ENCODE measurements at regions not wholly inside any gene's neighbourhood (a gene's known extent, or its start where the extent isn't known, plus 50 kb on each side); places are given as distances from the start of the nearest gene placed in this dataset.

GRCh38 chr3:34034840-34035239 is 236.4 kb downstream of the PDCD6IP start:
- TF ChIP-seq, protein P1, sequence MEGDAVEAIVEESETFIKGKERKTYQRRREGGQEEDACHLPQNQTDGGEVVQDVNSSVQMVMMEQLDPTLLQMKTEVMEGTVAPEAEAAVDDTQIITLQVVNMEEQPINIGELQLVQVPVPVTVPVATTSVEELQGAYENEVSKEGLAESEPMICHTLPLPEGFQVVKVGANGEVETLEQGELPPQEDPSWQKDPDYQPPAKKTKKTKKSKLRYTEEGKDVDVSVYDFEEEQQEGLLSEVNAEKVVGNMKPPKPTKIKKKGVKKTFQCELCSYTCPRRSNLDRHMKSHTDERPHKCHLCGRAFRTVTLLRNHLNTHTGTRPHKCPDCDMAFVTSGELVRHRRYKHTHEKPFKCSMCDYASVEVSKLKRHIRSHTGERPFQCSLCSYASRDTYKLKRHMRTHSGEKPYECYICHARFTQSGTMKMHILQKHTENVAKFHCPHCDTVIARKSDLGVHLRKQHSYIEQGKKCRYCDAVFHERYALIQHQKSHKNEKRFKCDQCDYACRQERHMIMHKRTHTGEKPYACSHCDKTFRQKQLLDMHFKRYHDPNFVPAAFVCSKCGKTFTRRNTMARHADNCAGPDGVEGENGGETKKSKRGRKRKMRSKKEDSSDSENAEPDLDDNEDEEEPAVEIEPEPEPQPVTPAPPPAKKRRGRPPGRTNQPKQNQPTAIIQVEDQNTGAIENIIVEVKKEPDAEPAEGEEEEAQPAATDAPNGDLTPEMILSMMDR (IDR thresholded peaks at IDR 0.05; ENCODE audit: insufficient read depth, low read length): no peak
- no peak for TF ChIP-seq SPI1 (IDR thresholded peaks at IDR 0.05; ENCODE audit: borderline replicate concordance, low read depth)
- TF ChIP-seq GABPA (IDR thresholded peaks at IDR 0.05; ENCODE audit: low read depth): no peak
- TF ChIP-seq POLR2AphosphoS5 (IDR thresholded peaks at IDR 0.05; ENCODE audit: low read depth): no peak
- TF ChIP-seq, protein P2, sequence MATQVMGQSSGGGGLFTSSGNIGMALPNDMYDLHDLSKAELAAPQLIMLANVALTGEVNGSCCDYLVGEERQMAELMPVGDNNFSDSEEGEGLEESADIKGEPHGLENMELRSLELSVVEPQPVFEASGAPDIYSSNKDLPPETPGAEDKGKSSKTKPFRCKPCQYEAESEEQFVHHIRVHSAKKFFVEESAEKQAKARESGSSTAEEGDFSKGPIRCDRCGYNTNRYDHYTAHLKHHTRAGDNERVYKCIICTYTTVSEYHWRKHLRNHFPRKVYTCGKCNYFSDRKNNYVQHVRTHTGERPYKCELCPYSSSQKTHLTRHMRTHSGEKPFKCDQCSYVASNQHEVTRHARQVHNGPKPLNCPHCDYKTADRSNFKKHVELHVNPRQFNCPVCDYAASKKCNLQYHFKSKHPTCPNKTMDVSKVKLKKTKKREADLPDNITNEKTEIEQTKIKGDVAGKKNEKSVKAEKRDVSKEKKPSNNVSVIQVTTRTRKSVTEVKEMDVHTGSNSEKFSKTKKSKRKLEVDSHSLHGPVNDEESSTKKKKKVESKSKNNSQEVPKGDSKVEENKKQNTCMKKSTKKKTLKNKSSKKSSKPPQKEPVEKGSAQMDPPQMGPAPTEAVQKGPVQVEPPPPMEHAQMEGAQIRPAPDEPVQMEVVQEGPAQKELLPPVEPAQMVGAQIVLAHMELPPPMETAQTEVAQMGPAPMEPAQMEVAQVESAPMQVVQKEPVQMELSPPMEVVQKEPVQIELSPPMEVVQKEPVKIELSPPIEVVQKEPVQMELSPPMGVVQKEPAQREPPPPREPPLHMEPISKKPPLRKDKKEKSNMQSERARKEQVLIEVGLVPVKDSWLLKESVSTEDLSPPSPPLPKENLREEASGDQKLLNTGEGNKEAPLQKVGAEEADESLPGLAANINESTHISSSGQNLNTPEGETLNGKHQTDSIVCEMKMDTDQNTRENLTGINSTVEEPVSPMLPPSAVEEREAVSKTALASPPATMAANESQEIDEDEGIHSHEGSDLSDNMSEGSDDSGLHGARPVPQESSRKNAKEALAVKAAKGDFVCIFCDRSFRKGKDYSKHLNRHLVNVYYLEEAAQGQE (IDR thresholded peaks at IDR 0.05; ENCODE audit: insufficient replicate concordance, low read depth): no peak
- H3K27me3 ChIP-seq (ENCODE audit: insufficient read depth, poor library complexity, severe bottlenecking): no peaks in the 10 kb centered on the region
- H3K27ac ChIP-seq (replicated peaks): no peak overlapping the region
- H3K4me3 ChIP-seq (replicated peaks; ENCODE audit: insufficient read depth, low read length): no peak overlapping the region
- no peak for DNase-seq (ENCODE audit: low read depth in 1 of 2, low spot score in 1 of 2)

DNA sequence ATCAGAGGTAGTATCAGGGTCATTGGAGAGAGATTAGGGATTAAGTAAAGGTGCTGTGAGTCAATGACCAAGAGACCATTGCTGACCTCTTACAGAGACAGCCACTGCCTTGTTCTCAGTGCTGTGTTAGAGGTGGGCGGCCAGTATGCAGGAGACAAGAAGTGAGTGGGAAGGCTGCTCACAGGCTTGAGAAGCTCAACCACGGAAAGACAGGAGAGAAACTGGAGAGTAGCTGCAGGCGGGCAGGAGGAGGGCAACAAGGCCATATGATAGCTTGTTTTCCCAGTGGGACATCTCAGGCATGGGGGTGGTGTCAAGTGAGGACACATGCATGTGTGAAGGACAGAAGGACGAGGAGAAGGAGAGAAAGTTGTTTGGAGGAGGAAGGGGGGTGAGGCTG is 237.3 kb downstream of the PDCD6IP start:
- Histone ChIP-seq H3K27me3 (ENCODE audit: insufficient read depth, poor library complexity, severe bottlenecking) (no peaks in the 10 kb centered on the region), H3K4me3 (replicated peaks; ENCODE audit: insufficient read depth, low read length) (no peak overlapping the region), H3K27ac (replicated peaks) (no peak overlapping the region)
- TF ChIP-seq, protein P2 (IDR thresholded peaks at IDR 0.05; ENCODE audit: insufficient replicate concordance, low read depth): no peak
- no peak for DNase-seq (ENCODE audit: low read depth in 1 of 2, low spot score in 1 of 2)

- DNase-seq (ENCODE audit: low read depth in 1 of 2, low spot score in 1 of 2): no peak
- no peaks in the 10 kb centered on the region for H3K27me3 ChIP-seq (ENCODE audit: insufficient read depth, poor library complexity, severe bottlenecking)
- TF ChIP-seq, protein P1 (IDR thresholded peaks at IDR 0.05; ENCODE audit: insufficient read depth, low read length): no peak
- TF ChIP-seq SPI1 (IDR thresholded peaks at IDR 0.05; ENCODE audit: borderline replicate concordance, low read depth) (no peak), GABPA (IDR thresholded peaks at IDR 0.05; ENCODE audit: low read depth) (no peak), POLR2AphosphoS5 (IDR thresholded peaks at IDR 0.05; ENCODE audit: low read depth) (no peak)
- TF ChIP-seq, protein P2 (IDR thresholded peaks at IDR 0.05; ENCODE audit: insufficient replicate concordance, low read depth): no peak
- no peak overlapping the region for H3K4me3 ChIP-seq (replicated peaks; ENCODE audit: insufficient read depth, low read length)
- H3K27ac ChIP-seq (replicated peaks): no peak overlapping the region
Observed at GRCh38 chr3:34037260-34037659, 238.8 kb downstream of the PDCD6IP start.

GRCh38 chr3:34038131-34038530 is 239.7 kb downstream of the PDCD6IP start:
- no peaks in the 10 kb centered on the region for H3K27me3 ChIP-seq (ENCODE audit: insufficient read depth, poor library complexity, severe bottlenecking)
- TF ChIP-seq SPI1 (IDR thresholded peaks at IDR 0.05; ENCODE audit: borderline replicate concordance, low read depth) (no peak), POLR2AphosphoS5 (IDR thresholded peaks at IDR 0.05; ENCODE audit: low read depth) (no peak), GABPA (IDR thresholded peaks at IDR 0.05; ENCODE audit: low read depth) (no peak)
- TF ChIP-seq, protein P2 (IDR thresholded peaks at IDR 0.05; ENCODE audit: insufficient replicate concordance, low read depth): no peak
- TF ChIP-seq, protein P1 (IDR thresholded peaks at IDR 0.05; ENCODE audit: insufficient read depth, low read length): no peak
- no peak for DNase-seq (ENCODE audit: low read depth in 1 of 2, low spot score in 1 of 2)
- H3K4me3 ChIP-seq (replicated peaks; ENCODE audit: insufficient read depth, low read length): no peak overlapping the region
- no peak overlapping the region for H3K27ac ChIP-seq (replicated peaks)

Measured in HL-60 (cell line).